HG02885 (cell line): ENCODE measurements at regions not wholly inside any gene's neighbourhood (a gene's known extent, or its start where the extent isn't known, plus 50 kb on each side); places are given as distances from the start of the nearest gene placed in this dataset.
"Not testable (repeated sequence)": the region's sequence is repeated elsewhere in the genome, so short reads cannot be mapped to it uniquely, and the experiment has no call there.

Source experiments
- ATAC-seq: cut with Tn5 transposase; IDR thresholded peaks from one replicate; pipeline ENCODE4 v1.9.1; 2021; ENCODE audit warnings: mild to moderate bottlenecking; ENCODE audit not compliant: unreplicated experiment, poor library complexity

- not testable (repeated sequence) for ATAC-seq
These were observed 186.7 kb downstream of the SPATA31A6 start for GRCh38 chr9:42370172-42370571.

- ATAC-seq, result not testable (repeated sequence)
These were observed 188.0 kb downstream of the SPATA31A6 start for GRCh38 chr9:42371417-42371816.

DNA sequence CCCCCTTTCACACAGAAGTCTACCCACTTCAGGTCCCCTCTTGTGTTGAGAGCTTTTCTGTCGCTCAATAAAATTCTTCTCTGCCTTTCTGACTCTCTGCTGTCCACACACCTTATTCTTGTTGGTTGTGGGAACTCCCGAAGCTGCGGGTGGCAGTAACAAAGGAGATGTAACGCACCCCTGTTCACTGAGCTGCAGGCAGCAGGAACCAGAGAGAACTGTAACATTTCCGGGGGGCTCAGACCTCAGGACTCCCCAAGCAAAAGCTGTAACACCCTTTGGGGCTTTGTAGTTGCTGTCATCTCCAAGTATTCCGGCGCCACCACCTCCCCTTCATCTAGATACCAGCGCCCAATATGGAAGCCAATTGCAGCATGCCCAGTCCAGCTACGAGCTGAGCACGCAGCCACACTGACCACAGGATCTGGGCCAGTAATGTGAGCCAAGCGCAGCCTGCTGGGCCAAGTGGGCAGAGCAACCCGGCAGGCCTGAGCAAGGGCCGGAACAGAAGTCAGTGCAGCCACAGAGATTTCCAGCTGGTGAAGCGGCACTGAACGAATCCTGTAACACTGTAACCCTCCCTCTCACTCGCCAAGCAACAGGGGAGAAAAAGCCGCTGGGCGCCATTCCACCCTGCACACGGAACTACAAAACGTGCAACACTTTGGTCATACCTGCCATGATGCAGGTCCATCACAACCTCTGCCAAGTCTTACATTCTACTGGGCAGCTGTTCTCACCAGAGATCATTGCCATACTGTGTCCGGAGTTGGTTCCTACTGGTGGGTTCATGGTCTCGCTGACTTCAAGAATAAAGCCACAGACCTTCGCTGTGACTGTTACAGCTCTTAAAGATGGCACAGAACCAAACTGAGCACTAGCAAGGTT, 194.3 kb downstream of the SPATA31A6 start:
- not testable (repeated sequence) for ATAC-seq

- ATAC-seq, result no peak
These were observed 195.0 kb downstream of the SPATA31A6 start for GRCh38 chr9:42378418-42378815.

DNA sequence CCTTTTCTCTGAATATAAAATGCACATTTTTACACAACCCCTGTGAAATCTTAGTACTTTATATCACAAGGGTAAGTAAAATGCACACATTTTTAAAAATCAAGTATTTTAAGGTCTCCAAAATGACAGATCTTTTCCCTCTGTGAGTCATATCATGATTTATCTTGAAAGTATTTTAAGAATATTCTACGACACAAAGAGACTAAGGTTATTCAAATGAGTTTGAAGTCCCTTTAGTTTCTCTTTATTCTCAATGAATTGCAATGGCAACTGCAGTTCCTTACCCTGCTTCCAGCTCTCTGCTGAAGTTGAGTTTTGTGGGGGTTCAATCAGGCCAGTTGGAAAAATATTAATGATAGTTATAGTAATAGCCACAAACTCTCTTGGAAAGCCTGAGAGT, 196.1 kb downstream of the SPATA31A6 start:
- not testable (repeated sequence) for ATAC-seq

GRCh38 chr9:42384585-42384984, 201.1 kb downstream of the SPATA31A6 start:
- ATAC-seq, result not testable (repeated sequence)

GRCh38 chr9:42385574-42386120, 202.2 kb downstream of the SPATA31A6 start:
- ATAC-seq, result not testable (repeated sequence)

- no peak for ATAC-seq
These were observed 203.0 kb downstream of the SPATA31A6 start for GRCh38 chr9:42386477-42386876.

DNA sequence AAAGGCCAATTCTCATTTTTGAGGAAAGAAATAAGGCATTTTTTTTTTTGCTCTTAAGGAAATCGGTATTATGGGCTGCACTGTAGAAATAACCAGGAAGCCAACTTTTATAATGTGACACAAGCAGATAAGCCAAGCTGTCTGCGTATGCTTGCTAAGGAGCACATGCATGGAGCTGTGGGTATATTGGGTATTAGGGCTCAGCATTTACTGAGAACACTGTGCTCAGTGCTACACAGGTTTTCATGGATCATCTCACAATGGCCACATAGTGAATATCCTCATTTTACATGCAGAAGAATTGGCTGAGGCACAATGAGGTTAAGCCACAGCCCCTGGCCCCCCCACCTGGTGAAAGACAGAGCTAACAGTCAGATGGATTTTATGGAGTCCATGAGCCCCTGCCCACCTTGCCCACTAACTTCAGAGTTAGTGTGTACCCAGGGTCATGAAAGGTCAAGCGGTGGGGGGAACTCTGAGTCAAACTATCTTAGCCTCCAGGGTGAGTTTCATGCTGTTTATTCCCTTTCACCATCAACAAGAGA, 204.8 kb downstream of the SPATA31A6 start:
- ATAC-seq, result no peak

DNA sequence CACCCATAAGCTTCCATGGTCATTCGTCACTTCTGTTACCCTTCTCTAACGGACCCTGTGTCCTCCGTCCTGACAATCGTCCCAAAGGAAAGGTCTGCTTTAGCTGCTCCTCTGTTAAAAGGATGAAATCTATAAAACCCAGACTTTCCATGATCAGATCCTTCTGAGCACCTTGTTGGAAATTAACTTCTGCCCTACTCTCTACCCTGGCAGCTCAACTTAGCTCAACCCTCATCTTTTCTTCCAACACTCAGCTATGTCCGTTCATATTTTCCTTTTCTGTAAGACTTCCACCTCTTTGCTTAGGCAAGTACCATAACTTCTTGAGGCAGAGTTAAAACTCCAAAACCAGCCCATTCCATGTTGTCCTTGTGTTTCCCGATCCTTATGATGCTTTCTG, 205.4 kb downstream of the SPATA31A6 start:
- no peak for ATAC-seq

GRCh38 chr9:42392773-42393455, 209.5 kb downstream of the SPATA31A6 start:
- peak; percentile 30 for ATAC-seq

- no peak for ATAC-seq
These were observed 212.9 kb downstream of the SPATA31A6 start for GRCh38 chr9:42396318-42396717.

DNA sequence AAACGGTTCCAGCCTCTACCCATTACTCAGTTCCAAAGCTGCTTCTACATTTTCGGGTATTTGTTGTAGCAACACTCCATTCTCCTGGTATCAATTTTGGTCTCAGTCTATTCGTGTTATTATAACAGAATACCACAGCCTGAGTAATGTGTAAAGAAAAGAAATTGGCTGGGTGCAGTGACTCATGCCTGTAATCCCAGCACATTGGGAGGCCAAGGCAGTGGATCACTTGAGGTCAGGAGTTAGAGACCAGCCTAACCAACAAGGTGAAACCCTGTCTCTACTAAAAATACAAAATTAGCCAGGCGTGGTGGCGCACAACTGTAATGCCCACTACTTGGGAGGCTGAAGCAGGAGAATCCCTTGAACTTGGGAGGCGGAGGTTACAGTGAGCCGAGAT, 213.9 kb downstream of the SPATA31A6 start:
- not testable (repeated sequence) for ATAC-seq

DNA sequence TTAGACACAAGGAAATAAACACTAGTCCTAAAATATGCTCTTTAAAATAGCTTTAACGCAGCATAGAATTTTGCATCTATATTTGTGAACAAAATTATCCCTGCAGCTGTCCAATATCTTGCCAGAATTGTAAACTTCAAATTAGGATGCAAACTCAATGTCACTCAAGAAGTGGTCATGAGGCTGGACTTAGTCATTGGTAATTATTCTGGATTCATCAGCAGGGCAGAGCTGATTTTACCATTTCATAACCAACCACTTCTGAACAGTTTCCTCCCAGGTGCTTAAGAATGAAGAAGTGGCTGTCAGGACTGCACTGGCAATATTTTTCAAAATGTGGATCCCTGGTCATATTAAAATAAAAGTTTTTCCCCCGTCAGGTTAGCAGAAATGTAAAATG, 219.5 kb downstream of the SPATA31A6 start:
- not testable (repeated sequence) for ATAC-seq

DNA sequence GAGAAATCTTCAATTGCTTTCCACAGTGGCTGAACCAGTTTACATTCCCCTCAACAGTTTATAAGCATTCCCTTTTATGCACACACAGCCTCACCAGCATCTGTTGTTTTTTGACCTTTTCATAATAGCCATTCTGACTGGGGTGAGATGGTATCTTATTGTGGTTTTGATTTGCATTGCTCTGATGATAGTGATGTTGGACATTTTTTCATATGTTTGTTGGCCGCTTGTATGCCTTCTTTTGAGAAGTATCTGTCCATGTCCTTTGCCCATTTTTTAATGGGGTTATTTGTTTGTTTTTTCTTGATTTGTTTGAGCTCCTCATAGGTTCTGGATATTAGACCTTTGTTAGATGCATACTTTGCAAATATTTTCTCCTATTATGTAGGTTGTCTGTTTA, 226.1 kb downstream of the SPATA31A6 start:
- not testable (repeated sequence) for ATAC-seq

DNA sequence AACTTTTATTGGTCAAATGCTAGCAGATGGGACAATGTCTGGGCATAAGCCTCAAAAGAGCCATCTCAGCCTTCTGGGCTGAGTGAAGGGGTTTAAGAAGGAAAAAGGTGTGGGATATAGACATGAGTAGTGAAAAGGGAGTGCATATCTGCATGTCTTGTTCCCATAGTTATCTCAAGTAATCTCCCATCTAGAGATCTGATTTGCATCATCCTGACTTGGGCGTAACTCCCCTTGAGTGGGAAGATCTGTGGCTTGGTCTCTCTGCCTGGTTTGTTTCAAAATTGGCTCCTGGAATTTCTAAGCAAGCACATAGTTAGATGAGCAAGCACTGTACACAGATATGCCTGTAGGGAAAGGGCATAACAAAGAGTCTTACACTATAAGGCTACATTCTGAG, 228.9 kb downstream of the SPATA31A6 start:
- not testable (repeated sequence) for ATAC-seq

DNA sequence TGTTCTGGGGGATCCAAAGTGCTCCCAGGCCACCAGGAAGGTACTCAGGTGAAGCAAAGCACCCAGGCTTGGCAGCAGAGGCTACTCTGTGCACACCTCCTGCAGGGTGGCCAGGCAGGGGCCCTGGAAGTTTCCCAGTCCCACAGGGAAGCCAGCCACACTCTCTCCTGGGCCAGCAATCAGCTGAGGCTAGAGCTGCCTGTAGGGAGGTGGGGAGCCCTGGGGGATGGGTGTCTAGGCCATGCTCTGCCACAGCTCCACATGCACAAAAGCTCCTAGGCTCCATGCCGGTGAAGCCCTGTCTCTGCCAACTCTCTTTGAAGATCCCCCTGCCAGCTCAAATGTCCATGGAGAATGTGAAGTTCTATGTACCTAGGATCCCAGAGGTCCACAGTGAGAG, 231.4 kb downstream of the SPATA31A6 start:
- not testable (repeated sequence) for ATAC-seq

GRCh38 chr9:42419652-42420051, 236.2 kb downstream of the SPATA31A6 start:
- ATAC-seq, result not testable (repeated sequence)

GRCh38 chr9:42420324-42420723, 236.9 kb downstream of the SPATA31A6 start:
- peak; percentile 63 for ATAC-seq

DNA sequence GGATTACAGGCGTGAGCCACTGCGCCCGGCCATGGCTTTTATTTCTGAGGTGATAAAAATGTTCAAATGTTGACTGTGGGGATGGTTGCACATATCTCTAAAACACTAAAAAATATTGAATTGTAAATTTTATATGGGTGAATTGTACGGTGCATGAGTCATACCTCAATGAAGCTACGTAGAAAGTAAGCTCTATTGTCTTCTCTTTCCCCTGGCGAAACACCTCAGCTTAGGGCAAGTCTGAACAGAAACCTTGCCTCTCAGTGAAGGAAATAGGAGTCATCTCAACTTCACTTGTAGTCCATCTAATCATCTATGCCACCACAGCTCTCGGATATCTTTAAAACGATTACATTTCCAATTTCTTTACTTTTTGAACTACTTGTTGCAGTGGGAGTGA, 238.2 kb downstream of the SPATA31A6 start:
- not testable (repeated sequence) for ATAC-seq
